GM13976 (cell line): ENCODE measurements at regions not wholly inside any gene's neighbourhood (a gene's known extent, or its start where the extent isn't known, plus 50 kb on each side); places are given as distances from the start of the nearest gene placed in this dataset.

Experiments
- DNase-seq: peaks from one replicate; pipeline ENCODE4 v3.0.0; 2012; ENCODE audit warnings: low spot score
- in situ Hi-C: fragments of 300-500 bp; cut with MboI; formaldehyde crosslinking; loops from one replicate; pipeline ENCODE4 v1.12.0; 2022; ENCODE audit warnings: low sequenced_read_pairs, mixed read lengths, inconsistent platforms; ENCODE audit not compliant: unreplicated experiment
- TF ChIP-seq, protein P1 (sequence below): IDR thresholded peaks from 2 replicates; pipeline ENCODE4 v1.5.1; 2012; ENCODE audit warnings: borderline replicate concordance, mild to moderate bottlenecking; ENCODE audit not compliant: insufficient read depth; ENCODE audit errors: extremely low read depth, missing control alignments, control extremely low read depth

DNA sequence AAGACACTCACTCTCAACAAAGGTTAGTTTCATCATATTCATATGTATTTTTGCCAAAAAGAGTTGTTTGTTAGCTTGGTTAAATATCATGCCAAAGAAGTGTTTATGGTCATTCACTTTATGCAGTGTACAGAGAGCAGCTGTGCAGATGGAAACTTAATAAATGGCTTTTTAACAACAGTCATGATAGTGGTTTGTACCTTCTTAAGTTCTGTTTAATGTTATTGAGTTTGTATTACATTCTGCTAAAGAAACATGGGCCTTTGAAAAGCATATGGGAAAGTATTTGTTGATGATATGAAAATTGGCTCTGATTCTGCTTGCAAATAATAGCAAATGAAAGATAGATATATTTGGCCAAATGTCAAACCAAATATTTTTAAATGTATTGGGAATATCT, 607.3 kb downstream of the NCAM2 start:
- DNase-seq: no peak
- TF ChIP-seq, protein P1, sequence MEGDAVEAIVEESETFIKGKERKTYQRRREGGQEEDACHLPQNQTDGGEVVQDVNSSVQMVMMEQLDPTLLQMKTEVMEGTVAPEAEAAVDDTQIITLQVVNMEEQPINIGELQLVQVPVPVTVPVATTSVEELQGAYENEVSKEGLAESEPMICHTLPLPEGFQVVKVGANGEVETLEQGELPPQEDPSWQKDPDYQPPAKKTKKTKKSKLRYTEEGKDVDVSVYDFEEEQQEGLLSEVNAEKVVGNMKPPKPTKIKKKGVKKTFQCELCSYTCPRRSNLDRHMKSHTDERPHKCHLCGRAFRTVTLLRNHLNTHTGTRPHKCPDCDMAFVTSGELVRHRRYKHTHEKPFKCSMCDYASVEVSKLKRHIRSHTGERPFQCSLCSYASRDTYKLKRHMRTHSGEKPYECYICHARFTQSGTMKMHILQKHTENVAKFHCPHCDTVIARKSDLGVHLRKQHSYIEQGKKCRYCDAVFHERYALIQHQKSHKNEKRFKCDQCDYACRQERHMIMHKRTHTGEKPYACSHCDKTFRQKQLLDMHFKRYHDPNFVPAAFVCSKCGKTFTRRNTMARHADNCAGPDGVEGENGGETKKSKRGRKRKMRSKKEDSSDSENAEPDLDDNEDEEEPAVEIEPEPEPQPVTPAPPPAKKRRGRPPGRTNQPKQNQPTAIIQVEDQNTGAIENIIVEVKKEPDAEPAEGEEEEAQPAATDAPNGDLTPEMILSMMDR: no peak
- in situ Hi-C loops: no loop called here

DNA sequence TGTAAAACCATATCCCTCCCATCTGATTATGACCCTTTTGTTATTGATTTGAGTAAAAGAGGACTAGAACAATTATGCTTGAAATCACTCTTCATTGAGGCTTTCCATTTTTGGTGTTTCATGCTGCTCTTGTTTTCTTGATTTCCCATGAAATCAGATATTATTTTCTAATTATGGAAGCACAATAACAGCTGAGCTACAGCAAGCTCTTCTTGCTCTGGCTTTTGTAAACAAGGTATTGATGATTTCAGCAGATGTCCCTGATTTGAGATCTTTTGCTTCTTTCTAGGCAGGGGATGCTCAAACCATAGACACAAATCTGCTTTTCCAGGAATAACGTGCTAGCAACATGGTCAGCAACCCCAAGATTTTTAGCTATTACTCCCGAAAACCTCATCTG, 607.8 kb downstream of the NCAM2 start:
- TF ChIP-seq, protein P1: no peak
- no peak for DNase-seq
- in situ Hi-C loops: no loop called here

DNA sequence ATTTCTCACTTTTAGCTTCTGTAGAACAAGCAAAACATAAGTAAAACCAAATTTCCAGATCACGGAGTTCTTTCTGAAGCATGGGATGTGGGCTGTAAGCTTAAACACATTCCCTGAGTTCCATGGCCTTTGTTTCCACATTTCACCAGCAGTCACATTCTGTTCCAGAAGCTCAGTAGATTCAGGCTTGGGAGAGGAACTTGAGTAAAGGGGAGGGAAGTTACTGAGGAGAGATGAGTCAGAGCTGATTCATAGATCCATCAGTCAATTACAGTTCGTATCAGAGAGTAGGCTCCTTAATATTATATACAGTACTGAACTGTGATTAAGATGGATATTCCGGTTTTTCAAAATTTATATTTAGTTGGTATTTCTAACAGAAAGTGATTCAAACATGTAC, 614.3 kb downstream of the NCAM2 start:
- no peak for DNase-seq
- TF ChIP-seq, protein P1: no peak
- in situ Hi-C loops: no loop called here

DNA sequence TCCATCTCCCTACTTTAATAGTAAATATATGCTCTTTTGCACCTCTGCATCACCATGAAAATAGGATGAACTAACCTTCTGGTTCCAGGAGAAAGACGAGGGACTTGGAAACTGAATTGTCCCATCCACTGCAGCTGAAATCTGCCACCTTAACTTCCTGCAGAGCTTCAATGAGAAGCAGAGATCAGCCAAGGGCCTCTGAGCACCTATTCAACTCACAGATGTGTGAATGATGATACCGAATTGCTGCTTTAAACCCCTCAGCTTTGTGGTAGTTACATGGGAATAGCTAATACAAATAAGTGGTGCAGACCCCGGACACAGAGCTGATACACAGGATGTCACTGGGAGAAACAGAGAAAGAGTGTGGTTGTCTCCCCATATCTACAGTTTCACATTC, 616.8 kb downstream of the NCAM2 start:
- TF ChIP-seq, protein P1: no peak
- no peak for DNase-seq

DNA sequence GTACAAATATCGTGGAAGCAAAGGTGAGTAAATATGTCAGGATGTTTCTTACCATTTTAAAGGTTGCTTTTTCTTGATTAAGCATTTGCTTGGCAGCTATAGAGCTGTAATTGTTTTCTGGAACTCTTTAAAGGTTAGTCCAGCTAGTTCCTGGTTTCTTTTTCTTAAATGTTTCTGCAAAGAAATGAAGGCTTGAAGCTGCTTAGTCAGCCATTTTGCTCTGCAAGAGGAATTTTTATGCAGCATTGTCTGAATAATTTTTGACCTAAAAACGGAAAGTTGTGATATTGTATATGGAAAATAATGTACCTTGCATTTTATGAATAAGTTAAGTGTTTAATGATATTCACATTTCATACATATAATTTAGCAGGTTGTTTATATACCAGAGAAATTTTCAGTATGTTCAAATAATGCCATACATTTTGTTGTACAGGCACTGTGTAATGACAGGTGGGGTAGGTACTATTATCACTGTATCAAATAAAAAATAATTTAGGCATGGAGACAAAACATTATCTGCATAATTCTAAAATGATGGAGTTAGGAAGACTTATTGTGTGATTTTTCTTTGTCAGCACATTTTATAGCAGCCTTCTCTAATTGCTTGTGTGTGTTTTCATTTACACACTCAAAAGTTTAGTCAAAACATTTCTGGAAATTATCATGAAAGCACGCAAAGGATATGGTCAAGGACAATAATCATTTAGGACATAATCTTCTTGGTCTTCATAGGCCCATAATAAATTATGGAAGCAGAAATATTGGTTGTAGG, 624.4 kb downstream of the NCAM2 start:
- DNase-seq: no peak
- in situ Hi-C loops: no loop called here

More for the DNA sequence above, 616.8 kb downstream of the NCAM2 start:
- in situ Hi-C loops: no loop called here

DNA sequence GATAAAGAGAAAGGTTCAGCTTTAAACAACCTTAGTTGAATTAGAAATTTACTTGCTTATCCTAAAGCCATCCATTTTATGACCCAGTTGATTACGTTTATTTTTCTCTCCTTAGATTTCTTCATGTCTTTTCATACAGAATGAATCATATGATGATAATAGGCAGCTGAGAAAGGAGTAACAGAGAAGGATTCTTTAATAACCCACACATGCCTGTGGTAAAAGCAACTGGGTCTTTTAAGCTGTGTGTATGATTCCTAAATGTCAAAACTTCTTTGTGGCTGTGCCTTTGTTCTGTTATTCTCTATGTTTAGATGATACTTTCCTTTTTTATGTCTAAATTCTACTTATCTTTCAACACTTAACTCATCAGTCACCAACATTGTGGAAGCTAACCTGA, 626.5 kb downstream of the NCAM2 start:
- TF ChIP-seq, protein P1: no peak
- in situ Hi-C loops: no loop called here
- no peak for DNase-seq

More for the DNA sequence above, 624.4 kb downstream of the NCAM2 start:
- TF ChIP-seq, protein P1: no peak
